Smooth muscle cell (in vitro differentiated cells): ENCODE measurements at regions not wholly inside any gene's neighbourhood (a gene's known extent, or its start where the extent isn't known, plus 50 kb on each side); places are given as distances from the start of the nearest gene placed in this dataset.

Experiments
- DNase-seq: peaks from one replicate; lab custom pipeline; 2025; ENCODE audit not compliant: unreplicated experiment; lab: John Stamatoyannopoulos, UW
- H2AFZ ChIP-seq: fragments of 200-600 bp; sonication (generic); 2 replicates; pipeline ENCODE4 v1.6.0; 2016; ENCODE audit warnings: antibody characterized with exemption, low read depth, mild to moderate bottlenecking
- H3F3A ChIP-seq: fragments of 200-600 bp; sonication (generic); 2 replicates; pipeline ENCODE4 v1.6.0; 2017; ENCODE audit warnings: antibody characterized with exemption, low read depth
- H3K27ac ChIP-seq: fragments of 200-600 bp; sonication (generic); 2 replicates; pipeline ENCODE4 v1.5.1; 2016; ENCODE audit warnings: low read depth, mild to moderate bottlenecking
- H3K27me3 ChIP-seq: fragments of 200-600 bp; sonication (generic); 2 replicates; pipeline ENCODE4 v1.6.1; 2016; ENCODE audit warnings: low read depth, mild to moderate bottlenecking
- H3K36me3 ChIP-seq: fragments of 200-600 bp; sonication (generic); 2 replicates; pipeline ENCODE4 v1.5.1; 2016; ENCODE audit warnings: low read depth
- H3K4me1 ChIP-seq: fragments of 200-600 bp; sonication (generic); 2 replicates; pipeline ENCODE4 v1.5.1; 2016; ENCODE audit warnings: low read depth
- H3K4me2 ChIP-seq: fragments of 200-600 bp; sonication (generic); 2 replicates; pipeline ENCODE4 v1.6.0; 2016; ENCODE audit warnings: mild to moderate bottlenecking
- H3K4me3 ChIP-seq: fragments of 200-600 bp; sonication (generic); 2 replicates; pipeline ENCODE4 v1.5.1; 2016; ENCODE audit warnings: mild to moderate bottlenecking
- H3K79me2 ChIP-seq: fragments of 200-600 bp; sonication (generic); 2 replicates; pipeline ENCODE4 v1.6.0; 2016; ENCODE audit warnings: low read depth, mild to moderate bottlenecking
- H3K9ac ChIP-seq: fragments of 200-600 bp; sonication (generic); 2 replicates; pipeline ENCODE4 v1.6.0; 2016; ENCODE audit warnings: low read depth
- H3K9me3 ChIP-seq: fragments of 200-600 bp; sonication (generic); replicated peaks from 2 replicates; pipeline ENCODE4 v1.5.1; 2016; ENCODE audit warnings: low read depth
- H4K20me1 ChIP-seq: fragments of 200-600 bp; sonication (generic); 2 replicates; pipeline ENCODE4 v1.6.0; 2016; ENCODE audit warnings: low read depth
- CTCF ChIP-seq: fragments of 200-600 bp; sonication (generic); IDR thresholded peaks from 2 replicates; pipeline ENCODE4 v1.5.1; 2017; ENCODE audit warnings: borderline replicate concordance, mild to moderate bottlenecking, antibody characterized with exemption; ENCODE audit not compliant: insufficient read depth, poor library complexity, severe bottlenecking
- WGBS: methylation state at CpG from one replicate; pipeline ENCODE4 v1.1.7; 2016; ENCODE audit warnings: low lambda C conversion rate; 5-methylcytosine and 5-hydroxymethylcytosine counted together

GRCh38 chr5:117394506-117395157 is 820.0 kb upstream of the SEMA6A start:
- H3K4me2 ChIP-seq = no peak overlapping the region
- no peaks in the 10 kb centered on the region for H3K36me3 ChIP-seq
- no peak for TF ChIP-seq CTCF
- no peak overlapping the region for H2AFZ ChIP-seq
- no peak overlapping the region for H3K4me3 ChIP-seq
- H3F3A ChIP-seq = no peaks in the 10 kb centered on the region
- H3K9ac ChIP-seq = no peak overlapping the region
- 94% methylated on average over 6 of the region's 6 CpGs for WGBS
- no peaks in the 10 kb centered on the region for H3K79me2 ChIP-seq
- no peaks in the 10 kb centered on the region for H3K27me3 ChIP-seq
- no peaks in the 10 kb centered on the region for H3K4me1 ChIP-seq
- H3K27ac ChIP-seq = no peak overlapping the region
- no peak for DNase-seq
- no peaks in the 10 kb centered on the region for H4K20me1 ChIP-seq
- H3K9me3 ChIP-seq = no peaks in the 10 kb centered on the region

- 93% methylated on average over 2 of the region's 2 CpGs for WGBS
- Histone ChIP-seq H3F3A (no peaks in the 10 kb centered on the region), H3K4me3 (no peak overlapping the region), H3K4me2 (no peak overlapping the region), H3K9ac (no peak overlapping the region), H3K27ac (no peak overlapping the region), H4K20me1 (no peaks in the 10 kb centered on the region), H3K79me2 (no peaks in the 10 kb centered on the region), H3K36me3 (no peaks in the 10 kb centered on the region), H3K4me1 (no peaks in the 10 kb centered on the region), H2AFZ (no peak overlapping the region), H3K9me3 (no peaks in the 10 kb centered on the region), H3K27me3 (no peaks in the 10 kb centered on the region)
- TF ChIP-seq CTCF = no peak
- DNase-seq = no peak
These were observed 818.5 kb upstream of the SEMA6A start for GRCh38 chr5:117393125-117393524.

- Histone ChIP-seq H3K4me3 (no peak overlapping the region), H3K79me2 (no peaks in the 10 kb centered on the region), H3K36me3 (no peaks in the 10 kb centered on the region), H3F3A (no peaks in the 10 kb centered on the region), H2AFZ (no peak overlapping the region), H3K9ac (no peak overlapping the region), H3K27ac (no peak overlapping the region), H3K4me1 (no peaks in the 10 kb centered on the region), H4K20me1 (no peaks in the 10 kb centered on the region), H3K27me3 (no peaks in the 10 kb centered on the region), H3K9me3 (no peaks in the 10 kb centered on the region), H3K4me2 (no peak overlapping the region)
- no peak for DNase-seq
- no peak for TF ChIP-seq CTCF
These were observed 805.7 kb upstream of the SEMA6A start for GRCh38 chr5:117380316-117380715.

GRCh38 chr5:117379521-117379920 is 804.9 kb upstream of the SEMA6A start:
- Histone ChIP-seq H3K4me3 (no peak overlapping the region), H3K9me3 (no peaks in the 10 kb centered on the region), H3K27me3 (no peaks in the 10 kb centered on the region), H3K36me3 (no peaks in the 10 kb centered on the region), H3K27ac (no peak overlapping the region), H2AFZ (no peak overlapping the region), H4K20me1 (no peaks in the 10 kb centered on the region), H3K9ac (no peak overlapping the region), H3K4me2 (no peak overlapping the region), H3K4me1 (no peaks in the 10 kb centered on the region), H3F3A (no peaks in the 10 kb centered on the region), H3K79me2 (no peaks in the 10 kb centered on the region)
- TF ChIP-seq CTCF = no peak
- 95% methylated on average over 3 of the region's 3 CpGs for WGBS
- DNase-seq = no peak
